Neural progenitor cell (in vitro differentiated cells): ENCODE measurements at regions not wholly inside any gene's neighbourhood (a gene's known extent, or its start where the extent isn't known, plus 50 kb on each side); places are given as distances from the start of the nearest gene placed in this dataset.

Experiments
- EZH2phosphoT487 ChIP-seq: fragments of 200-600 bp; sonication (generic); IDR thresholded peaks from 2 replicates; pipeline ENCODE4 v1.6.1; 2017; ENCODE audit warnings: antibody characterized with exemption
- TF ChIP-seq, protein P1 (sequence below): fragments of 200-600 bp; sonication (generic); IDR thresholded peaks from 2 replicates; pipeline ENCODE4 v1.5.1; 2017; ENCODE audit warnings: antibody characterized with exemption, mild to moderate bottlenecking

DNA sequence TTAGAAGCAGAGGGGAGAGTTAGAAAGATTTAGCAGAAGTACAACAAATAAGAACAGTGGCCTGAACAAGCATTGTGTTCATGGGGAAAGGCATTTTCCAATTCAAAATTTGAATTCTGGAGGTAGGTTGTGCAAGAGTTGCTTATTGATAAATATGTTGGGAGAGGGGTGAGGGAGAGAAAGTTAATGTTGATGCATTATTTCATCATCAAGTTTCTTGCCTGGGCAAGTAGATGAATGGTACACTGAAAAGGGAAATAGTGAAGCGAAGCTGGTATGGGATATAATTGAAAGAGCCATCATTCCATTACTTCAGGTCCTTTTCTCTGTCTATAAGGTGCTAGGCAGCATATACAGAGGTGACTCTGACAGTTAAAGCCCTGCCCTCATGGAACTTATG lies 288.9 kb upstream of the GBE1 start:
- TF ChIP-seq, protein P1, sequence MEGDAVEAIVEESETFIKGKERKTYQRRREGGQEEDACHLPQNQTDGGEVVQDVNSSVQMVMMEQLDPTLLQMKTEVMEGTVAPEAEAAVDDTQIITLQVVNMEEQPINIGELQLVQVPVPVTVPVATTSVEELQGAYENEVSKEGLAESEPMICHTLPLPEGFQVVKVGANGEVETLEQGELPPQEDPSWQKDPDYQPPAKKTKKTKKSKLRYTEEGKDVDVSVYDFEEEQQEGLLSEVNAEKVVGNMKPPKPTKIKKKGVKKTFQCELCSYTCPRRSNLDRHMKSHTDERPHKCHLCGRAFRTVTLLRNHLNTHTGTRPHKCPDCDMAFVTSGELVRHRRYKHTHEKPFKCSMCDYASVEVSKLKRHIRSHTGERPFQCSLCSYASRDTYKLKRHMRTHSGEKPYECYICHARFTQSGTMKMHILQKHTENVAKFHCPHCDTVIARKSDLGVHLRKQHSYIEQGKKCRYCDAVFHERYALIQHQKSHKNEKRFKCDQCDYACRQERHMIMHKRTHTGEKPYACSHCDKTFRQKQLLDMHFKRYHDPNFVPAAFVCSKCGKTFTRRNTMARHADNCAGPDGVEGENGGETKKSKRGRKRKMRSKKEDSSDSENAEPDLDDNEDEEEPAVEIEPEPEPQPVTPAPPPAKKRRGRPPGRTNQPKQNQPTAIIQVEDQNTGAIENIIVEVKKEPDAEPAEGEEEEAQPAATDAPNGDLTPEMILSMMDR, result no peak
- no peak for TF ChIP-seq EZH2phosphoT487
